ENCODE measurements at regions not wholly inside any gene's neighbourhood (a gene's known extent, or its start where the extent isn't known, plus 50 kb on each side); places are given as distances from the start of the nearest gene placed in this dataset.

- H3K27ac Mint-ChIP-seq, result no peak overlapping the region
- no peaks in the 10 kb centered on the region for H3K4me1 Mint-ChIP-seq (ENCODE audit: low read depth)
- H3K4me3 Mint-ChIP-seq, result no peak overlapping the region
- H3K36me3 Mint-ChIP-seq (ENCODE audit: low read depth), result no peaks in the 10 kb centered on the region
- peaks cover 4% of the 10 kb centered on the region for H3K27me3 Mint-ChIP-seq
- H3K9me3 Mint-ChIP-seq, result peaks cover 4% of the 10 kb centered on the region
Measured at GRCh38 chr2:9086465-9086864, 83.0 kb upstream of the MBOAT2 start.

- no peak overlapping the region for H3K27ac Mint-ChIP-seq
- H3K4me3 Mint-ChIP-seq, result no peak overlapping the region
- H3K4me1 Mint-ChIP-seq (ENCODE audit: low read depth), result no peaks in the 10 kb centered on the region
- peaks cover 4% of the 10 kb centered on the region for H3K27me3 Mint-ChIP-seq
- peaks cover 4% of the 10 kb centered on the region for H3K9me3 Mint-ChIP-seq
- no peaks in the 10 kb centered on the region for H3K36me3 Mint-ChIP-seq (ENCODE audit: low read depth)
Measured at GRCh38 chr2:9085353-9085752, 81.9 kb upstream of the MBOAT2 start.

GRCh38 chr2:9083287-9083686, 79.8 kb upstream of the MBOAT2 start:
- H3K27ac Mint-ChIP-seq, result no peak overlapping the region
- peaks cover 4% of the 10 kb centered on the region for H3K9me3 Mint-ChIP-seq
- H3K4me3 Mint-ChIP-seq, result no peak overlapping the region
- peaks cover 4% of the 10 kb centered on the region for H3K27me3 Mint-ChIP-seq
- no peaks in the 10 kb centered on the region for H3K36me3 Mint-ChIP-seq (ENCODE audit: low read depth)
- no peaks in the 10 kb centered on the region for H3K4me1 Mint-ChIP-seq (ENCODE audit: low read depth)

GRCh38 chr2:9082158-9082557, 78.7 kb upstream of the MBOAT2 start:
- peaks cover 4% of the 10 kb centered on the region for H3K27me3 Mint-ChIP-seq

GRCh38 chr2:9081750-9082149, 78.3 kb upstream of the MBOAT2 start:
- peaks cover 4% of the 10 kb centered on the region for H3K27me3 Mint-ChIP-seq
- no peak overlapping the region for H3K27ac Mint-ChIP-seq
- H3K4me1 Mint-ChIP-seq (ENCODE audit: low read depth), result no peaks in the 10 kb centered on the region
- peaks cover 4% of the 10 kb centered on the region for H3K9me3 Mint-ChIP-seq
- no peak overlapping the region for H3K4me3 Mint-ChIP-seq
- H3K36me3 Mint-ChIP-seq (ENCODE audit: low read depth), result no peaks in the 10 kb centered on the region

More at GRCh38 chr2:9082158-9082557, 78.7 kb upstream of the MBOAT2 start:
- no peaks in the 10 kb centered on the region for H3K4me1 Mint-ChIP-seq (ENCODE audit: low read depth)
- H3K27ac Mint-ChIP-seq, result no peak overlapping the region
- H3K4me3 Mint-ChIP-seq, result no peak overlapping the region
- no peaks in the 10 kb centered on the region for H3K36me3 Mint-ChIP-seq (ENCODE audit: low read depth)
- peaks cover 4% of the 10 kb centered on the region for H3K9me3 Mint-ChIP-seq

GRCh38 chr2:9078405-9078804, 74.9 kb upstream of the MBOAT2 start:
- Mint-ChIP-seq H3K4me3 (no peak overlapping the region), H3K36me3 (ENCODE audit: low read depth) (no peaks in the 10 kb centered on the region), H3K27ac (no peak overlapping the region), H3K9me3 (peaks cover 4% of the 10 kb centered on the region), H3K27me3 (peaks cover 4% of the 10 kb centered on the region), H3K4me1 (ENCODE audit: low read depth) (no peaks in the 10 kb centered on the region)

GRCh38 chr2:9077691-9078090, 74.2 kb upstream of the MBOAT2 start:
- peaks cover 4% of the 10 kb centered on the region for H3K9me3 Mint-ChIP-seq
- no peaks in the 10 kb centered on the region for H3K27me3 Mint-ChIP-seq
- H3K27ac Mint-ChIP-seq, result no peak overlapping the region
- no peak overlapping the region for H3K4me3 Mint-ChIP-seq
- no peaks in the 10 kb centered on the region for H3K36me3 Mint-ChIP-seq (ENCODE audit: low read depth)
- no peaks in the 10 kb centered on the region for H3K4me1 Mint-ChIP-seq (ENCODE audit: low read depth)

- Mint-ChIP-seq H3K4me3 (no peak overlapping the region), H3K4me1 (ENCODE audit: low read depth) (no peaks in the 10 kb centered on the region), H3K27ac (no peak overlapping the region), H3K27me3 (peaks cover 5% of the 10 kb centered on the region), H3K36me3 (ENCODE audit: low read depth) (no peaks in the 10 kb centered on the region), H3K9me3 (peaks cover 3% of the 10 kb centered on the region)
Measured at GRCh38 chr2:9076755-9077154, 73.3 kb upstream of the MBOAT2 start.

- H3K4me1 Mint-ChIP-seq (ENCODE audit: low read depth), result no peaks in the 10 kb centered on the region
- H3K36me3 Mint-ChIP-seq (ENCODE audit: low read depth), result no peaks in the 10 kb centered on the region
- H3K27ac Mint-ChIP-seq, result no peak overlapping the region
- no peak overlapping the region for H3K4me3 Mint-ChIP-seq
- H3K9me3 Mint-ChIP-seq, result no peaks in the 10 kb centered on the region
- peaks cover 8% of the 10 kb centered on the region for H3K27me3 Mint-ChIP-seq
Measured at GRCh38 chr2:9076210-9076609, 72.7 kb upstream of the MBOAT2 start.

GRCh38 chr2:9074930-9075329, 71.4 kb upstream of the MBOAT2 start:
- H3K4me1 Mint-ChIP-seq (ENCODE audit: low read depth), result no peaks in the 10 kb centered on the region
- no peak overlapping the region for H3K4me3 Mint-ChIP-seq
- H3K27me3 Mint-ChIP-seq, result peaks cover 14% of the 10 kb centered on the region
- no peak overlapping the region for H3K27ac Mint-ChIP-seq
- no peaks in the 10 kb centered on the region for H3K9me3 Mint-ChIP-seq
- no peaks in the 10 kb centered on the region for H3K36me3 Mint-ChIP-seq (ENCODE audit: low read depth)

GRCh38 chr2:9071584-9072124, 68.2 kb upstream of the MBOAT2 start:
- H3K4me1 Mint-ChIP-seq (ENCODE audit: low read depth), result no peaks in the 10 kb centered on the region
- no peak overlapping the region for H3K27ac Mint-ChIP-seq
- H3K27me3 Mint-ChIP-seq, result peaks cover 29% of the 10 kb centered on the region
- no peaks in the 10 kb centered on the region for H3K36me3 Mint-ChIP-seq (ENCODE audit: low read depth)
- H3K9me3 Mint-ChIP-seq, result peaks cover 17% of the 10 kb centered on the region
- H3K4me3 Mint-ChIP-seq, result no peak overlapping the region

- no peaks in the 10 kb centered on the region for H3K36me3 Mint-ChIP-seq (ENCODE audit: low read depth)
- no peak overlapping the region for H3K27ac Mint-ChIP-seq
- H3K4me1 Mint-ChIP-seq (ENCODE audit: low read depth), result no peaks in the 10 kb centered on the region
- no peak overlapping the region for H3K4me3 Mint-ChIP-seq
- H3K27me3 Mint-ChIP-seq, result peaks cover 33% of the 10 kb centered on the region
- H3K9me3 Mint-ChIP-seq, result peaks cover 24% of the 10 kb centered on the region
Measured at GRCh38 chr2:9071032-9071431, 67.5 kb upstream of the MBOAT2 start.

- Mint-ChIP-seq H3K27ac (no peak overlapping the region), H3K4me1 (ENCODE audit: low read depth) (no peaks in the 10 kb centered on the region)
Measured at GRCh38 chr2:9069543-9069942, 66.1 kb upstream of the MBOAT2 start.

GRCh38 chr2:9065901-9066300, 62.4 kb upstream of the MBOAT2 start:
- Mint-ChIP-seq H3K4me1 (ENCODE audit: low read depth) (no peaks in the 10 kb centered on the region), H3K27me3 (peaks cover 42% of the 10 kb centered on the region), H3K27ac (no peak overlapping the region), H3K36me3 (ENCODE audit: low read depth) (no peaks in the 10 kb centered on the region), H3K9me3 (peaks cover 28% of the 10 kb centered on the region), H3K4me3 (no peak overlapping the region)

More at GRCh38 chr2:9069543-9069942, 66.1 kb upstream of the MBOAT2 start:
- Mint-ChIP-seq H3K4me3 (no peak overlapping the region), H3K27me3 (peaks cover 37% of the 10 kb centered on the region), H3K36me3 (ENCODE audit: low read depth) (no peaks in the 10 kb centered on the region), H3K9me3 (peaks cover 28% of the 10 kb centered on the region)

GRCh38 chr2:9063023-9063606, 59.6 kb upstream of the MBOAT2 start:
- H3K4me3 Mint-ChIP-seq, result no peak overlapping the region
- peaks cover 36% of the 10 kb centered on the region for H3K27me3 Mint-ChIP-seq
- H3K4me1 Mint-ChIP-seq (ENCODE audit: low read depth), result no peaks in the 10 kb centered on the region
- H3K36me3 Mint-ChIP-seq (ENCODE audit: low read depth), result no peaks in the 10 kb centered on the region
- H3K9me3 Mint-ChIP-seq, result peaks cover 22% of the 10 kb centered on the region
- no peak overlapping the region for H3K27ac Mint-ChIP-seq

GRCh38 chr2:9060819-9061218, 57.3 kb upstream of the MBOAT2 start:
- Mint-ChIP-seq H3K27me3 (peaks cover 37% of the 10 kb centered on the region), H3K27ac (no peak overlapping the region), H3K36me3 (ENCODE audit: low read depth) (no peaks in the 10 kb centered on the region), H3K4me3 (no peak overlapping the region), H3K9me3 (peaks cover 7% of the 10 kb centered on the region), H3K4me1 (ENCODE audit: low read depth) (peaks cover under 1% of the 10 kb centered on the region)

Data from stimulated activated naive CD8-positive, alpha-beta T cell treated with anti-CD3 and anti-CD28 coated beads, Interleukin-15, Interleukin-2, amounts not matched to agents 100 ng/mL and 50 ng/mL, for 24 hours (primary cell).